HEK293 (cell line): ENCODE measurements at regions not wholly inside any gene's neighbourhood (a gene's known extent, or its start where the extent isn't known, plus 50 kb on each side); places are given as distances from the start of the nearest gene placed in this dataset.

Source experiments
- BCL11B ChIP-seq: fragments of 450-650 bp; formaldehyde crosslinking; IDR thresholded peaks from 2 replicates; pipeline ENCODE4 v1.5.1; 2016; ENCODE audit warnings: low read depth, missing biosample characterization, missing genetic modification characterization
- KLF10 ChIP-seq: fragments of 450-650 bp; IDR thresholded peaks from 2 replicates; pipeline ENCODE4 v1.5.1; 2018; ENCODE audit warnings: missing biosample characterization, mild to moderate bottlenecking, missing genetic modification characterization
- TCF7L2 ChIP-seq: IDR thresholded peaks from 2 replicates; pipeline ENCODE4 v1.6.1; 2011; ENCODE audit warnings: low read depth, mild to moderate bottlenecking, inconsistent platforms, low read length, moderate library complexity, borderline replicate concordance
- ZNF121 ChIP-seq: fragments of 450-650 bp; formaldehyde crosslinking; IDR thresholded peaks from 2 replicates; pipeline ENCODE4 v1.5.1; 2016; ENCODE audit warnings: missing biosample characterization, missing genetic modification characterization
- ZNF239 ChIP-seq: fragments of 450-650 bp; formaldehyde crosslinking; IDR thresholded peaks from 2 replicates; pipeline ENCODE4 v1.5.1; 2016; ENCODE audit warnings: missing biosample characterization, missing genetic modification characterization
- ZNF266 ChIP-seq: fragments of 450-650 bp; formaldehyde crosslinking; IDR thresholded peaks from 2 replicates; pipeline ENCODE4 v1.5.1; 2016; ENCODE audit warnings: missing biosample characterization, missing genetic modification characterization, low read depth
- ZNF549 ChIP-seq: fragments of 450-650 bp; IDR thresholded peaks from 2 replicates; pipeline ENCODE4 v1.5.1; 2018; ENCODE audit warnings: missing biosample characterization, missing genetic modification characterization, mild to moderate bottlenecking, inconsistent platforms, moderate library complexity
- TF ChIP-seq, protein P1 (sequence below): fragments of 450-650 bp; formaldehyde crosslinking; IDR thresholded peaks from 2 replicates; pipeline ENCODE4 v1.5.1; 2016; ENCODE audit warnings: missing biosample characterization, missing genetic modification characterization
- TF ChIP-seq, protein P2 (sequence below): fragments of 450-650 bp; formaldehyde crosslinking; IDR thresholded peaks from 2 replicates; pipeline ENCODE4 v1.5.1; 2016; ENCODE audit warnings: missing biosample characterization, missing genetic modification characterization, borderline replicate concordance
- TF ChIP-seq, protein P3 (sequence below): fragments of 450-650 bp; formaldehyde crosslinking; IDR thresholded peaks from 2 replicates; pipeline ENCODE4 v1.5.1; 2016; ENCODE audit warnings: missing biosample characterization, missing genetic modification characterization, borderline replicate concordance
- TF ChIP-seq, protein P4 (sequence below): fragments of 450-650 bp; formaldehyde crosslinking; IDR thresholded peaks from 2 replicates; pipeline ENCODE4 v1.5.1; 2016; ENCODE audit warnings: missing biosample characterization, missing genetic modification characterization
- TF ChIP-seq, protein P5 (sequence below): fragments of 450-650 bp; formaldehyde crosslinking; IDR thresholded peaks from 2 replicates; pipeline ENCODE4 v1.5.1; 2016; ENCODE audit warnings: missing biosample characterization, missing genetic modification characterization

DNA sequence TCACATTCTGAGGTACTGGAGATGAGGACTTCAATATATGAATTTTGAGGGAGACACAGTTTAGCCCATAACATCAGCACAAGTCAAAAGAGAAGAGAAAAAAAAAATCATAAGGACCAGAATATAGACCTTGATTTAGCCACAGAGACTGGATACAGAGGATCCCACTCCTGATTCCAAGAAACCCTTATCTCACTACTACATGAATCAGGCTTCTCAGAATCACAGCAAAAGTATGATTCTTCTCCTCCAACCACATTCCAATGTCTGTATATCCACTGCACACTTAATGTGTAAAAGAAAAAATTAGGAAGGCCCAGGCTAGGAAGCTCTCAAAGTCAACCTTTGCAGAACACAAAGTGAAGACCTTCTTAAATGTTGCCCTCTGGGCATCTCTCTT, 610.9 kb downstream of the DTWD2 start:
- TF ChIP-seq, protein P1, sequence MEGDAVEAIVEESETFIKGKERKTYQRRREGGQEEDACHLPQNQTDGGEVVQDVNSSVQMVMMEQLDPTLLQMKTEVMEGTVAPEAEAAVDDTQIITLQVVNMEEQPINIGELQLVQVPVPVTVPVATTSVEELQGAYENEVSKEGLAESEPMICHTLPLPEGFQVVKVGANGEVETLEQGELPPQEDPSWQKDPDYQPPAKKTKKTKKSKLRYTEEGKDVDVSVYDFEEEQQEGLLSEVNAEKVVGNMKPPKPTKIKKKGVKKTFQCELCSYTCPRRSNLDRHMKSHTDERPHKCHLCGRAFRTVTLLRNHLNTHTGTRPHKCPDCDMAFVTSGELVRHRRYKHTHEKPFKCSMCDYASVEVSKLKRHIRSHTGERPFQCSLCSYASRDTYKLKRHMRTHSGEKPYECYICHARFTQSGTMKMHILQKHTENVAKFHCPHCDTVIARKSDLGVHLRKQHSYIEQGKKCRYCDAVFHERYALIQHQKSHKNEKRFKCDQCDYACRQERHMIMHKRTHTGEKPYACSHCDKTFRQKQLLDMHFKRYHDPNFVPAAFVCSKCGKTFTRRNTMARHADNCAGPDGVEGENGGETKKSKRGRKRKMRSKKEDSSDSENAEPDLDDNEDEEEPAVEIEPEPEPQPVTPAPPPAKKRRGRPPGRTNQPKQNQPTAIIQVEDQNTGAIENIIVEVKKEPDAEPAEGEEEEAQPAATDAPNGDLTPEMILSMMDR = no peak
- no peak for TF ChIP-seq ZNF239 (tag by site-specific recombination)
- TF ChIP-seq TCF7L2 = no peak
- TF ChIP-seq, protein P2, sequence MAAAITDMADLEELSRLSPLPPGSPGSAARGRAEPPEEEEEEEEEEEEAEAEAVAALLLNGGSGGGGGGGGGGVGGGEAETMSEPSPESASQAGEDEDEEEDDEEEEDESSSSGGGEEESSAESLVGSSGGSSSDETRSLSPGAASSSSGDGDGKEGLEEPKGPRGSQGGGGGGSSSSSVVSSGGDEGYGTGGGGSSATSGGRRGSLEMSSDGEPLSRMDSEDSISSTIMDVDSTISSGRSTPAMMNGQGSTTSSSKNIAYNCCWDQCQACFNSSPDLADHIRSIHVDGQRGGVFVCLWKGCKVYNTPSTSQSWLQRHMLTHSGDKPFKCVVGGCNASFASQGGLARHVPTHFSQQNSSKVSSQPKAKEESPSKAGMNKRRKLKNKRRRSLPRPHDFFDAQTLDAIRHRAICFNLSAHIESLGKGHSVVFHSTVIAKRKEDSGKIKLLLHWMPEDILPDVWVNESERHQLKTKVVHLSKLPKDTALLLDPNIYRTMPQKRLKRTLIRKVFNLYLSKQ = no peak
- TF ChIP-seq, protein P3, sequence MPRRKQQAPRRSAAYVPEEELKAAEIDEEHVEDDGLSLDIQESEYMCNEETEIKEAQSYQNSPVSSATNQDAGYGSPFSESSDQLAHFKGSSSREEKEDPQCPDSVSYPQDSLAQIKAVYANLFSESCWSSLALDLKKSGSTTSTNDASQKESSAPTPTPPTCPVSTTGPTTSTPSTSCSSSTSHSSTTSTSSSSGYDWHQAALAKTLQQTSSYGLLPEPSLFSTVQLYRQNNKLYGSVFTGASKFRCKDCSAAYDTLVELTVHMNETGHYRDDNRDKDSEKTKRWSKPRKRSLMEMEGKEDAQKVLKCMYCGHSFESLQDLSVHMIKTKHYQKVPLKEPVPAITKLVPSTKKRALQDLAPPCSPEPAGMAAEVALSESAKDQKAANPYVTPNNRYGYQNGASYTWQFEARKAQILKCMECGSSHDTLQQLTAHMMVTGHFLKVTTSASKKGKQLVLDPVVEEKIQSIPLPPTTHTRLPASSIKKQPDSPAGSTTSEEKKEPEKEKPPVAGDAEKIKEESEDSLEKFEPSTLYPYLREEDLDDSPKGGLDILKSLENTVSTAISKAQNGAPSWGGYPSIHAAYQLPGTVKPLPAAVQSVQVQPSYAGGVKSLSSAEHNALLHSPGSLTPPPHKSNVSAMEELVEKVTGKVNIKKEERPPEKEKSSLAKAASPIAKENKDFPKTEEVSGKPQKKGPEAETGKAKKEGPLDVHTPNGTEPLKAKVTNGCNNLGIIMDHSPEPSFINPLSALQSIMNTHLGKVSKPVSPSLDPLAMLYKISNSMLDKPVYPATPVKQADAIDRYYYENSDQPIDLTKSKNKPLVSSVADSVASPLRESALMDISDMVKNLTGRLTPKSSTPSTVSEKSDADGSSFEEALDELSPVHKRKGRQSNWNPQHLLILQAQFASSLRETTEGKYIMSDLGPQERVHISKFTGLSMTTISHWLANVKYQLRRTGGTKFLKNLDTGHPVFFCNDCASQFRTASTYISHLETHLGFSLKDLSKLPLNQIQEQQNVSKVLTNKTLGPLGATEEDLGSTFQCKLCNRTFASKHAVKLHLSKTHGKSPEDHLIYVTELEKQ = no peak
- TF ChIP-seq ZNF121 (tag by site-specific recombination) = no peak
- no peak for TF ChIP-seq ZNF266 (tag by site-specific recombination)
- TF ChIP-seq, protein P4, sequence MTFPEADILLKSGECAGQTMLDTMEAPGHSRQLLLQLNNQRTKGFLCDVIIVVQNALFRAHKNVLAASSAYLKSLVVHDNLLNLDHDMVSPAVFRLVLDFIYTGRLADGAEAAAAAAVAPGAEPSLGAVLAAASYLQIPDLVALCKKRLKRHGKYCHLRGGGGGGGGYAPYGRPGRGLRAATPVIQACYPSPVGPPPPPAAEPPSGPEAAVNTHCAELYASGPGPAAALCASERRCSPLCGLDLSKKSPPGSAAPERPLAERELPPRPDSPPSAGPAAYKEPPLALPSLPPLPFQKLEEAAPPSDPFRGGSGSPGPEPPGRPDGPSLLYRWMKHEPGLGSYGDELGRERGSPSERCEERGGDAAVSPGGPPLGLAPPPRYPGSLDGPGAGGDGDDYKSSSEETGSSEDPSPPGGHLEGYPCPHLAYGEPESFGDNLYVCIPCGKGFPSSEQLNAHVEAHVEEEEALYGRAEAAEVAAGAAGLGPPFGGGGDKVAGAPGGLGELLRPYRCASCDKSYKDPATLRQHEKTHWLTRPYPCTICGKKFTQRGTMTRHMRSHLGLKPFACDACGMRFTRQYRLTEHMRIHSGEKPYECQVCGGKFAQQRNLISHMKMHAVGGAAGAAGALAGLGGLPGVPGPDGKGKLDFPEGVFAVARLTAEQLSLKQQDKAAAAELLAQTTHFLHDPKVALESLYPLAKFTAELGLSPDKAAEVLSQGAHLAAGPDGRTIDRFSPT = no peak
- TF ChIP-seq, protein P5, sequence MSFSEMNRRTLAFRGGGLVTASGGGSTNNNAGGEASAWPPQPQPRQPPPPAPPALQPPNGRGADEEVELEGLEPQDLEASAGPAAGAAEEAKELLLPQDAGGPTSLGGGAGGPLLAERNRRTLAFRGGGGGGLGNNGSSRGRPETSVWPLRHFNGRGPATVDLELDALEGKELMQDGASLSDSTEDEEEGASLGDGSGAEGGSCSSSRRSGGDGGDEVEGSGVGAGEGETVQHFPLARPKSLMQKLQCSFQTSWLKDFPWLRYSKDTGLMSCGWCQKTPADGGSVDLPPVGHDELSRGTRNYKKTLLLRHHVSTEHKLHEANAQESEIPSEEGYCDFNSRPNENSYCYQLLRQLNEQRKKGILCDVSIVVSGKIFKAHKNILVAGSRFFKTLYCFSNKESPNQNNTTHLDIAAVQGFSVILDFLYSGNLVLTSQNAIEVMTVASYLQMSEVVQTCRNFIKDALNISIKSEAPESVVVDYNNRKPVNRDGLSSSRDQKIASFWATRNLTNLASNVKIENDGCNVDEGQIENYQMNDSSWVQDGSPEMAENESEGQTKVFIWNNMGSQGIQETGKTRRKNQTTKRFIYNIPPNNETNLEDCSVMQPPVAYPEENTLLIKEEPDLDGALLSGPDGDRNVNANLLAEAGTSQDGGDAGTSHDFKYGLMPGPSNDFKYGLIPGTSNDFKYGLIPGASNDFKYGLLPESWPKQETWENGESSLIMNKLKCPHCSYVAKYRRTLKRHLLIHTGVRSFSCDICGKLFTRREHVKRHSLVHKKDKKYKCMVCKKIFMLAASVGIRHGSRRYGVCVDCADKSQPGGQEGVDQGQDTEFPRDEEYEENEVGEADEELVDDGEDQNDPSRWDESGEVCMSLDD (tag by site-specific recombination) = no peak
- no peak for TF ChIP-seq KLF10 (tag by site-specific recombination)
- TF ChIP-seq ZNF549 = no peak
- TF ChIP-seq BCL11B (tag by site-specific recombination) = no peak
